ENCODE measurements at regions not wholly inside any gene's neighbourhood (a gene's known extent, or its start where the extent isn't known, plus 50 kb on each side); places are given as distances from the start of the nearest gene placed in this dataset.

DNA sequence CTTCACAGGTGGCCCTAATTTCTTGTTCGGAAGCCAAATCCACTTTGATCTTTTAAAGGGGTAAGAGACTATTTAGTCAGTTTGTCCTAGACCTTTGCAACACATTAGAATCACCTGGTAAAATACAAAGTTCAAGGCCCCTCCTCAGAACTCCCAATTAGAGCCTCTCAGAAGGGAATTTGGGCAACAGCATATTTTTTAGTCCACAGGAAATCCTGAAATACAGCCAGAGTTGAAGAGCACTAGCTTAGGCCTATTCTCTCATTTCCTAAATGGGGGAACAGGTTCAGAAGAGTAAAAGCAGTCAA lies 151.3 kb upstream of the FSCB start:
- intact Hi-C loops (cut with micrococcal nuclease) = no loop called here
- peaks cover 9% of the 10 kb centered on the region for H3K4me1 Mint-ChIP-seq (ENCODE audit: low read depth)
- no peaks in the 10 kb centered on the region for H3K9me3 Mint-ChIP-seq
- no peak overlapping the region for H3K4me3 Mint-ChIP-seq
- H3K27me3 Mint-ChIP-seq (ENCODE audit: insufficient read depth) = no peaks in the 10 kb centered on the region
- no peak overlapping the region for H3K27ac Mint-ChIP-seq
- H3K36me3 Mint-ChIP-seq (ENCODE audit: low read depth) = no peaks in the 10 kb centered on the region
- no peak for DNase-seq (ENCODE audit: low spot score)

DNA sequence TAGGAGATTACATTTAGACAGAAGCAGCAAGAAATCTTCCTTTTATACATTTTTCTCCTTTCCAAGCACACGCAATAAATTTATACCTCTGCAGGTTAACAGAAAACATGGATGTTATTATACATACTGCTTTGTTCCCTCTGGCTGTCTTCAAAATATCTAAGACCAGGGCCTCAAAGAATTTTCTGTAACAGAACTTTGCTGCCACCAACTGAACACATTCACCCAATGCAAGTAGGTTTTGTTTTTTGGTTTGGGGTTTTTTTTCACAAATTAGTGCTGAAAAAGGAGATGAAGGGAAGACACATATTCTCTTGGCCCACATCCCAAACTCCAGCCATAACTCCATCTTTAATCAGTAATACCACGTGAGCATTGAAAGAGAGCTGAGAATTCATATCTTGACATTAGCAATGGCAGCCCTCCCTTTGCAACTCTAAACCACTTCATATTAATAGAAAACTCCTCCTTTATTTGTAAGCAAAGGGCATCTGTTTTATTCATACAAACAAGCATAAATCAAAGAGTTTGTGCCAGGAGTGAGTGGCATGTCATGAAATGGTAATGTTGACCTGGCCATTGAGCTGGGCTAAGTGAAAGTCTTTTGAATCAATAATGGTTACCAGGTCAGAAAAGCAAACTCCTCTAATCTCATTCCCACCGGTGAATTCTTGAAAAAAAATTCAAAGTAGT lies 150.8 kb upstream of the FSCB start:
- H3K4me1 Mint-ChIP-seq (ENCODE audit: low read depth) = peaks cover 8% of the 10 kb centered on the region
- intact Hi-C loops (cut with micrococcal nuclease) = no loop called here
- no peaks in the 10 kb centered on the region for H3K9me3 Mint-ChIP-seq
- no peaks in the 10 kb centered on the region for H3K36me3 Mint-ChIP-seq (ENCODE audit: low read depth)
- DNase-seq (ENCODE audit: low spot score) = no peak
- H3K27ac Mint-ChIP-seq = no peak overlapping the region
- H3K27me3 Mint-ChIP-seq (ENCODE audit: insufficient read depth) = no peaks in the 10 kb centered on the region
- H3K4me3 Mint-ChIP-seq = no peak overlapping the region

DNA sequence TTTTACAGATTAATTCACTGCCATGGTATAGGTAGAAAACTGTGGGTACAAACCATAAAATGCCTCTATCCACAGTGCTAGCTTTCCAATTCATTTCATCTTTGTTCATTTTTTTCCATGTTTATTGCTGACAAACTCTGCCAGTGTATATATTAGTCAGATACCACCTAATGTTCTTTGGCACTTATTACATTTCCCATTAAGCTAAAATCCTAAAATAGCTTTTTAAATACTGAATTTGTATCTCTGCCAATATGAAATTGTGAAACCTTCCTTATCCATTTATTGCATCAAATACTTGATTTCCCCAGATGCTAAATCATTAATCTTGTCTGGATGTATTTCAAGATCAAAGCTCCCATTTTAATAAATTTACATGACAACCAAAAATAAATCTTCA lies 150.1 kb upstream of the FSCB start:
- no peak for DNase-seq (ENCODE audit: low spot score)
- intact Hi-C loops (cut with micrococcal nuclease) = no loop called here
- Mint-ChIP-seq H3K4me3 (no peak overlapping the region), H3K27ac (no peak overlapping the region), H3K36me3 (ENCODE audit: low read depth) (no peaks in the 10 kb centered on the region), H3K4me1 (ENCODE audit: low read depth) (peaks cover 2% of the 10 kb centered on the region), H3K27me3 (ENCODE audit: insufficient read depth) (no peaks in the 10 kb centered on the region), H3K9me3 (no peaks in the 10 kb centered on the region)

DNA sequence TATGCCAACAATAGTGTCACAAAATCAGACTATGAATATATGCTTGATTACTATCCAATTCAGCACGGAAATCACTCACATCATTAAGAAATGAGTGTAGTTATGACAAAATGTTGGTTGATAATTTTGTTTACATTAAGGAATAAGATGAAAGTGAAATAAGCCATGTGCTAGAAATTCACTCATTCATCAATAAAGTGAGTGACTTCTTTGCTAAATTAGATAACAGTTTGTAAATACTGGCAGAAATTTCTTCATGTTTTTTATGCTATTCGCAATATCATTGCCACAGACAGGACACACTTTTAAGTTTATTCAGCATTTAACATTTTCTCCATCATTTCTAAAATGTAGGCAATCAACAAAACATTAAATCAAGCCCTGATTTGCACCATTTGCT lies 147.5 kb upstream of the FSCB start:
- no peaks in the 10 kb centered on the region for H3K36me3 Mint-ChIP-seq (ENCODE audit: low read depth)

DNA sequence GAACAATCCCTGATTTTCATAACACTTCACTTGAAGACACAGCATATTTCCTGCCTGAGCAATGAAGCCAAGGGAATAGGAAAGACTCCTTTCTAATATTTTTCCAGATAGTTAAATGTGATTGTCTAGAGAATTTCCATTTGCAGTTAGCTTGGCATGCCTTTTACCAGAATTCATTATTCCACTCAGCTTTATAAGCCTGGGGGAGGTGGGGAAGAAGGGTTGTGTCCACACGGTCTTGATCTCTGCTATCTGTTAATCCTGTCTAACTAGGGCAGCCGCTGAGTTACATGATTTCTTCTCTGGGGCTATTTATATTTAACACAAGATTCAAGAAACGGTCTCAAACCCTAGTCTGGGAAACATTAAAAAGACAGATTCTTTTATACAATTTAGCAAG lies 146.6 kb upstream of the FSCB start:
- intact Hi-C loops (cut with micrococcal nuclease) = no loop called here
- H3K4me1 Mint-ChIP-seq (ENCODE audit: low read depth) = no peaks in the 10 kb centered on the region
- H3K9me3 Mint-ChIP-seq = no peaks in the 10 kb centered on the region
- no peaks in the 10 kb centered on the region for H3K27me3 Mint-ChIP-seq (ENCODE audit: insufficient read depth)
- H3K4me3 Mint-ChIP-seq = no peak overlapping the region
- H3K27ac Mint-ChIP-seq = no peak overlapping the region
- no peaks in the 10 kb centered on the region for H3K36me3 Mint-ChIP-seq (ENCODE audit: low read depth)
- no peak for DNase-seq (ENCODE audit: low spot score)

More for the DNA sequence above, 147.5 kb upstream of the FSCB start:
- DNase-seq (ENCODE audit: low spot score) = no peak
- Mint-ChIP-seq H3K27me3 (ENCODE audit: insufficient read depth) (no peaks in the 10 kb centered on the region), H3K27ac (no peak overlapping the region), H3K4me1 (ENCODE audit: low read depth) (no peaks in the 10 kb centered on the region), H3K4me3 (no peak overlapping the region), H3K9me3 (no peaks in the 10 kb centered on the region)
- intact Hi-C loops (cut with micrococcal nuclease) = no loop called here

DNA sequence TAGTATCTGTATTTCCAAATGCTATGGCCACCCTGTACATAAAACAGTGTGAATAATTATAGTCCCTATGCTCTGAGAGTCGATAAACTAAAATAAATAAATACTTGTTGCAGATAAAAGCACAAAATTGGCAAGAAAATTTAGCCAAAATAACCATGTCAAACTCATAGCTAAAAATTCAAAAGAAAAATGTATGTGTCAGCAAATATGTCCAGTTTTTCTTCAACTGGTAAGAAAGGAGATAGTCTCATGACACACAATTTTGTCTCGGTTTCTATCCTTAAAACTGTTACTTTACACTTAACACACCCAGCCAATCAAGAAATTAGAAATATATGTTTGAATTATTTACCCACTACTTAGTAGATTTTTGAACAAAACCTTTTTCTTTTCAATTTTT lies 145.6 kb upstream of the FSCB start:
- no peak overlapping the region for H3K4me3 Mint-ChIP-seq
- no peaks in the 10 kb centered on the region for H3K36me3 Mint-ChIP-seq (ENCODE audit: low read depth)
- intact Hi-C loops (cut with micrococcal nuclease) = no loop called here
- H3K27me3 Mint-ChIP-seq (ENCODE audit: insufficient read depth) = no peaks in the 10 kb centered on the region
- H3K4me1 Mint-ChIP-seq (ENCODE audit: low read depth) = no peaks in the 10 kb centered on the region
- no peak for DNase-seq (ENCODE audit: low spot score)
- H3K27ac Mint-ChIP-seq = no peak overlapping the region
- H3K9me3 Mint-ChIP-seq = no peaks in the 10 kb centered on the region

DNA sequence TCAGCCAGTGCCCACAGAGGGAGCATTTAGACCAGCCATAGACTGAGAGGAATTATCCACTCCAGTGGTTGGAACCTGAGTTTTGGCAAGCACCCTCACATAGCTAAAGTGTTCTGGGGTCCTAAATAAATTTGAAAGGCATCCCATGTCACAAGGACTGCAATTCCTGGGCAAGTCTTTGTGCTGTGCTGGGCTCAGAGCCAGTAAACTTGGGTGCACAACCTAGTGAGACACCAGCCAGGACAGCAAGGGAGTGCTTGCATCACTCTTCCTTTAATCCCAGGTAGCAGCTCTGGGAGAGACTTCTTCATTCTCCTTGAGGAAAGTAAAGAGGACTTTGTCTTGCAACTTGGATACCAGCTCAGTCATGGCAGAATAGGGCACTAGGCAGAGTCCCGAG lies 142.0 kb upstream of the FSCB start:
- no peaks in the 10 kb centered on the region for H3K4me1 Mint-ChIP-seq (ENCODE audit: low read depth)
- DNase-seq (ENCODE audit: low spot score) = no peak
- H3K4me3 Mint-ChIP-seq = no peak overlapping the region
- no peaks in the 10 kb centered on the region for H3K9me3 Mint-ChIP-seq
- H3K27ac Mint-ChIP-seq = no peak overlapping the region
- no peaks in the 10 kb centered on the region for H3K36me3 Mint-ChIP-seq (ENCODE audit: low read depth)
- H3K27me3 Mint-ChIP-seq (ENCODE audit: insufficient read depth) = no peaks in the 10 kb centered on the region
- intact Hi-C loops (cut with micrococcal nuclease) = no loop called here

DNA sequence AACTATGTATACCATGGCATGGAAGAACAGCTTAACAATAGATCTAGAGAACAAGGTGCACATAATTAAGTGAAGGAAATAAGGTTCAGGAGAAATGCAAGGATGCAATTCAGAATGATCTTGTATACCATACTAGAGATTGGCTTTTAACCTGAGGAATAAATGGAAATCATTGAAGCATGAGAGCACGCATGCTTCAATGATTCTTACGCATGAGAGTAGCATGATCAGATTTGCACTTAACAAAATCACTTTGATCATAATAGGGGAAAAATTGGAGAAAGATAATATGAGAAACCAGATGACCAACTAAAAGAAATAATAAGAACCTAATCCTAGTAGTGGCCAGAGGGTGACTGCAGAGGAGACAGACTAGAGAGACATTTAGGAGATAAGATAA lies 133.3 kb upstream of the FSCB start:
- intact Hi-C loops (cut with micrococcal nuclease) = no loop called here
- no peak overlapping the region for H3K4me3 Mint-ChIP-seq
- no peaks in the 10 kb centered on the region for H3K27me3 Mint-ChIP-seq (ENCODE audit: insufficient read depth)
- H3K9me3 Mint-ChIP-seq = no peaks in the 10 kb centered on the region
- no peaks in the 10 kb centered on the region for H3K4me1 Mint-ChIP-seq (ENCODE audit: low read depth)
- no peak for DNase-seq (ENCODE audit: low spot score)
- no peak overlapping the region for H3K27ac Mint-ChIP-seq
- no peaks in the 10 kb centered on the region for H3K36me3 Mint-ChIP-seq (ENCODE audit: low read depth)

DNA sequence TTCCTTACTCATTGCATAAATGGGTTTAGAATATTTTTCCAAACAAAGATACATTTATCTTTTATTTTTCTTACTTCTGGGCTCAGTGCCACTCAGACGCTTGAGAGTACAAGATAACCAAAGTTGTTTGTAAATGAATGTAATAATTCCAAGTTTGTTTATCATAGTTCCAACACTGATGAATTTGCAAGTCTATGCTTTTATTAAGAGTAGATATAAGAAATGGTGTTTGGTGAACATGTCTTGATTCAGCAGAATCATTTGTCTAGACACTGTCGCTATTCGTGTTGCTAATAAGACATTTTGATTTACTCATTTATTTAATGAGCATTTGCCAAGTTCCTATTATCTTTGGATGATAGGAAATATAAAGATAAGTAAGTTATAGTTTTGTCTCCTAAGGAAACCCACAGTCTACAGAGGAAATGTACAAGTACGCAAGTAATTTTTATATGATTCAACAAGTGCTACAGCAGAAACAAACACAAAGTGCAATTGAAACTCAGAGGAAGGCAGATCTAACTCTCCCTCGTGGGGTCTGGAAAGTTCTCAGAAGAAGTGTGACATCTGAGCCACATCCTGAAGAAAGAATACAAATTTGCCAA lies 132.8 kb upstream of the FSCB start:
- Mint-ChIP-seq H3K27ac (no peak overlapping the region), H3K27me3 (ENCODE audit: insufficient read depth) (no peaks in the 10 kb centered on the region), H3K4me3 (no peak overlapping the region), H3K36me3 (ENCODE audit: low read depth) (no peaks in the 10 kb centered on the region), H3K9me3 (no peaks in the 10 kb centered on the region), H3K4me1 (ENCODE audit: low read depth) (no peaks in the 10 kb centered on the region)
- intact Hi-C loops (cut with micrococcal nuclease) = no loop called here
- DNase-seq (ENCODE audit: low spot score) = no peak

DNA sequence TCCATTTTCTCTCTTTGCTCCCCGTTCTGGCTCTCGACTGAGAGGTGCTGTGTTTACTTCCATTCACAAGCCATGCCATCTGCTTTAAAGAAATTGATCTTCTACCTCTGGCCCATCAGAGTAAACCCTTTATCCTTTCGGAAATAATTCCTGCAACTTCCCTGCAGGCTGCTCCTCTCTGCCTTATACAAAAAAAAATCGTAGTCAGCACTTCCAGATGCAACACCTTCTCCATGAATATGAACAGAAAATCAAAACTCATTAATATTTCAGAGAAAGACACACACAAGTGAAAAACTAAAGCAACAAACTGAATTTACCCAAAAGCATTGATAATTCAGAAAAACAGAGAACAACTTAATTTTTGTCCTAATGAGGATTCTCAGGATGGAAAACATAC lies 127.6 kb upstream of the FSCB start:
- H3K27me3 Mint-ChIP-seq (ENCODE audit: insufficient read depth) = no peaks in the 10 kb centered on the region
- H3K36me3 Mint-ChIP-seq (ENCODE audit: low read depth) = no peaks in the 10 kb centered on the region
- H3K4me1 Mint-ChIP-seq (ENCODE audit: low read depth) = no peaks in the 10 kb centered on the region
- intact Hi-C loops (cut with micrococcal nuclease) = no loop called here
- no peak for DNase-seq (ENCODE audit: low spot score)
- H3K4me3 Mint-ChIP-seq = no peak overlapping the region
- H3K27ac Mint-ChIP-seq = no peak overlapping the region
- H3K9me3 Mint-ChIP-seq = no peaks in the 10 kb centered on the region

DNA sequence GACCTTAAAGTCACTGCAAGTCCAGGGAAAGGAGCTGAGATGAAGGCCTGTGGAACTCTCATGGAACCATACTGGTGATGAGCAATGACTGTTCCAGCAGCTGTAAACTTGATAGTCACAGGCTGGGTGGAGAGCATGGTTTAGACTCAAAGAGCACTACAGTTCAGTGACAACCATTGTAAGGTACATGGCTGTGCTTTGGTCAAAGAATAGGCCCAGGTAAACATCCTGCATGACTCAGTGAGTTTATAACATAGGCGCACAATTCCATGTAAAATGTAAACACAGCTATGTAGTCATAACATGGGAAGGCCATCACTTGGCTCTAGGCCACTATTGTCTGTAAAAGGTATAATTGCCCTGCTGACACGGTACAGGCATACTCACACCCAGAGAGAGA lies 119.3 kb upstream of the FSCB start:
- DNase-seq (ENCODE audit: low spot score) = no peak
- Mint-ChIP-seq H3K27ac (no peak overlapping the region), H3K36me3 (ENCODE audit: low read depth) (no peaks in the 10 kb centered on the region), H3K4me3 (no peak overlapping the region), H3K27me3 (ENCODE audit: insufficient read depth) (no peaks in the 10 kb centered on the region), H3K9me3 (no peaks in the 10 kb centered on the region), H3K4me1 (ENCODE audit: low read depth) (no peaks in the 10 kb centered on the region)
- intact Hi-C loops (cut with micrococcal nuclease) = no loop called here

DNA sequence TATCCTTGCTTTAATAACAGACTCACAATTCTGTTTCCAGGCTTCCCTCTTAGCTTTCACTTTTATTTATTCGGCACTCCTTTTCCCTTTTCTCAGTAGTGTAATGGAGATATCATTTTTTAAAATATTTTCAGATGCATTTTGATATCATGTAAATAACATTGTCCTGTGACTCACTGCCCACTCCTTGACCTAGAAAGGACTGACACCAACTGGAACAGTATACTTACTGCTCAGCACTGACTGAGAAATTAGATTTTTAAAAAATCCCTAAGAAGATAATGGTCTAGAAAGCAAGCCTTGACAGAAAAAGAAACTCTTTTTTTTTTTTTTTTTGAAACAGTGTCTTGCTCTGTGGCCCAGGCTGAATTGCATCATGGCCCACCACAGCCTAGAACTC lies 118.0 kb upstream of the FSCB start:
- intact Hi-C loops (cut with micrococcal nuclease) = no loop called here
- Mint-ChIP-seq H3K36me3 (ENCODE audit: low read depth) (no peaks in the 10 kb centered on the region), H3K9me3 (no peaks in the 10 kb centered on the region), H3K4me3 (no peak overlapping the region), H3K4me1 (ENCODE audit: low read depth) (no peaks in the 10 kb centered on the region), H3K27ac (no peak overlapping the region), H3K27me3 (ENCODE audit: insufficient read depth) (no peaks in the 10 kb centered on the region)
- no peak for DNase-seq (ENCODE audit: low spot score)

DNA sequence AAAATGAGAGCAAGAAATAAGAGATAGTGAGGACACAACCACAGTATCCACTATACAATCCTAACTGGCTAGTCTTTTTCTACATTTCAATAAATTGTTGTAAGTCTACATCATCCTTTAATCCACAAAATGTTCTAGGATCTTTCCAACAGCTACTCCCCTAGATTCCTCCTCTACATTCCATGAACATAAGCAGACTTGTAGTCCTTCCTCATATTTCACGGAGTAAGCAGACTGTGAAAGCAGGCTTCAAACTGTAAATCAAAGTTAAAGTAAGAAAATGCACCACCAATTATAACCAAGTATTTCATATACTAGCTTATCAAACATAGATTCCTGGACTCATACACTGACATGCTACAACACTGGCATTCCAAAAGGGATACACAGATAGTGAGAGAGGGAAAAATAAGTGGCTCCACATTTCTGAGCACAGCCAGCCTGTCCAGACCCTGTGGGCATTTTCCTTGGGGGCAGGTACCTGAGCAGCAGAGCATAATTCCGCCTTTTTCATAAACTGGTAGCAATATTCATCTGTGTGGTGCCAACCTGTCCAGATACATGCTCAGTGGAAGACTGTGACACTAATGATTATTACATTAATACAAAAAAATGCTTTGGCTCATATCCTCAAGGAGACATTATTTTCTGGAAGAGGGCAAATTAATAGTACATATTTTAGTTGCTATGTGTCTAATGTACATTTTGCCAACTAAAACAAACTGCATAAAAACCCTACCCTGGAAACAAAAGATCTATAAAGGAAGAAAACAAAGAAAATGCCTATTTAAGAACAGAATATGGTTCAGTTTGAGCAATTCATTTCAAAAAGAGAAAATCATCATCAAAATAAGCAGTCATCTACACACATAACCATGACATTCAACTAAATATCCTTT lies 113.3 kb upstream of the FSCB start:
- Mint-ChIP-seq H3K27ac (no peak overlapping the region), H3K27me3 (ENCODE audit: insufficient read depth) (no peaks in the 10 kb centered on the region), H3K9me3 (no peaks in the 10 kb centered on the region), H3K36me3 (ENCODE audit: low read depth) (no peaks in the 10 kb centered on the region), H3K4me3 (no peak overlapping the region), H3K4me1 (ENCODE audit: low read depth) (no peaks in the 10 kb centered on the region)
- intact Hi-C loops (cut with micrococcal nuclease) = no loop called here
- no peak for DNase-seq (ENCODE audit: low spot score)

Data from activated T-helper 1 cell treated with anti-CD3 and anti-CD28 coated beads, Interleukin-12 subunit alpha, Interleukin-12 subunit beta, Interleukin-2, Interleukin-4 antibody, amounts not matched to agents 30 ng/mL and 10 ng/mL and 1 ng/mL, durations not matched to agents 14 hours and 24 hours and 36 hours (primary cell).